Adrenal gland (tissue), 5 donors: ENCODE measurements at regions not wholly inside any gene's neighbourhood (a gene's known extent, or its start where the extent isn't known, plus 50 kb on each side); places are given as distances from the start of the nearest gene placed in this dataset.

Source experiments
- POLR2A ChIP-seq, 2 donors: fragments of 450-650 bp; IDR thresholded peaks; one replicate each; pipeline ENCODE4 v1.6.1; 2017; ENCODE audit warnings: antibody characterized with exemption in 2 of 2, mild to moderate bottlenecking in 2 of 2, moderate library complexity in 1 of 2
- TF ChIP-seq, protein P1 (sequence below), 6 experiments: fragments of 450-650 bp in 4 of 6; fragments of 200-600 bp in 2 of 6; sonication (generic) in 1 of 6; IDR thresholded peaks; 1 replicate in 5 of 6; 2 replicates in 1 of 6; pipeline versions ENCODE4 v1.5.1 to v1.8.0; 2016 to 2021; ENCODE audit warnings: antibody characterized with exemption in 6 of 6, mild to moderate bottlenecking in 2 of 6, moderate library complexity in 1 of 6
- donor health status: DM: no; HTN: no; CAD: no.

- TF ChIP-seq, protein P1, sequence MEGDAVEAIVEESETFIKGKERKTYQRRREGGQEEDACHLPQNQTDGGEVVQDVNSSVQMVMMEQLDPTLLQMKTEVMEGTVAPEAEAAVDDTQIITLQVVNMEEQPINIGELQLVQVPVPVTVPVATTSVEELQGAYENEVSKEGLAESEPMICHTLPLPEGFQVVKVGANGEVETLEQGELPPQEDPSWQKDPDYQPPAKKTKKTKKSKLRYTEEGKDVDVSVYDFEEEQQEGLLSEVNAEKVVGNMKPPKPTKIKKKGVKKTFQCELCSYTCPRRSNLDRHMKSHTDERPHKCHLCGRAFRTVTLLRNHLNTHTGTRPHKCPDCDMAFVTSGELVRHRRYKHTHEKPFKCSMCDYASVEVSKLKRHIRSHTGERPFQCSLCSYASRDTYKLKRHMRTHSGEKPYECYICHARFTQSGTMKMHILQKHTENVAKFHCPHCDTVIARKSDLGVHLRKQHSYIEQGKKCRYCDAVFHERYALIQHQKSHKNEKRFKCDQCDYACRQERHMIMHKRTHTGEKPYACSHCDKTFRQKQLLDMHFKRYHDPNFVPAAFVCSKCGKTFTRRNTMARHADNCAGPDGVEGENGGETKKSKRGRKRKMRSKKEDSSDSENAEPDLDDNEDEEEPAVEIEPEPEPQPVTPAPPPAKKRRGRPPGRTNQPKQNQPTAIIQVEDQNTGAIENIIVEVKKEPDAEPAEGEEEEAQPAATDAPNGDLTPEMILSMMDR (IDR thresholded peaks at IDR 0.05) = no peak
- no peak for TF ChIP-seq POLR2A (IDR thresholded peaks at IDR 0.05)
Measured at GRCh38 chr2:191572319-191572718, 105.6 kb upstream of the NABP1 start.
